MG63 (cell line): ENCODE measurements at regions not wholly inside any gene's neighbourhood (a gene's known extent, or its start where the extent isn't known, plus 50 kb on each side); places are given as distances from the start of the nearest gene placed in this dataset.
A peak's percentile ranks its signal among the peaks of the same experiment; 100 is the strongest.

Source experiments
- DNase-seq: peaks from one replicate; pipeline ENCODE4 v3.0.0-alpha.2; 2020
- H3K27me3 ChIP-seq: fragments of 250-450 bp; sonication (Bioruptor Pico); 2 replicates; pipeline ENCODE4 v1.5.1; 2020; ENCODE audit warnings: mild to moderate bottlenecking, moderate library complexity
- H3K36me3 ChIP-seq: fragments of 250-450 bp; sonication (Bioruptor Pico); 2 replicates; pipeline ENCODE4 v1.5.1; 2020; ENCODE audit warnings: mild to moderate bottlenecking, moderate library complexity
- H3K4me3 ChIP-seq: fragments of 250-450 bp; sonication (Bioruptor Pico); 2 replicates; pipeline ENCODE4 v1.5.1; 2020; ENCODE audit warnings: mild to moderate bottlenecking, moderate library complexity
- H3K9me3 ChIP-seq: fragments of 250-450 bp; sonication (Bioruptor Pico); 2 replicates; pipeline ENCODE4 v1.5.1; 2020; ENCODE audit warnings: mild to moderate bottlenecking, moderate library complexity

- DNase-seq, result no peak
- H3K4me3 ChIP-seq, result no peak overlapping the region
- H3K27me3 ChIP-seq, result no peaks in the 10 kb centered on the region
- H3K9me3 ChIP-seq, result no peaks in the 10 kb centered on the region
- no peaks in the 10 kb centered on the region for H3K36me3 ChIP-seq
Observed at GRCh38 chr9:81387360-81388106, 301.8 kb downstream of the TLE1 start.

GRCh38 chr9:81384911-81385310 is 304.4 kb downstream of the TLE1 start:
- Histone ChIP-seq H3K27me3 (no peaks in the 10 kb centered on the region), H3K4me3 (no peak overlapping the region), H3K9me3 (no peaks in the 10 kb centered on the region), H3K36me3 (no peaks in the 10 kb centered on the region)
- DNase-seq, result no peak

- Histone ChIP-seq H3K36me3 (no peaks in the 10 kb centered on the region), H3K27me3 (no peaks in the 10 kb centered on the region), H3K4me3 (no peak overlapping the region), H3K9me3 (no peaks in the 10 kb centered on the region)
- no peak for DNase-seq
Observed at GRCh38 chr9:81382281-81382680, 307.1 kb downstream of the TLE1 start.

- Histone ChIP-seq H3K4me3 (no peak overlapping the region), H3K36me3 (no peaks in the 10 kb centered on the region), H3K9me3 (no peaks in the 10 kb centered on the region), H3K27me3 (no peaks in the 10 kb centered on the region)
- DNase-seq, result no peak
Observed at GRCh38 chr9:81381694-81382093, 307.7 kb downstream of the TLE1 start.

GRCh38 chr9:81380504-81381359 is 308.6 kb downstream of the TLE1 start:
- Histone ChIP-seq H3K27me3 (no peaks in the 10 kb centered on the region), H3K4me3 (no peak overlapping the region), H3K9me3 (no peaks in the 10 kb centered on the region), H3K36me3 (no peaks in the 10 kb centered on the region)
- no peak for DNase-seq

GRCh38 chr9:81379655-81380054 is 309.7 kb downstream of the TLE1 start:
- no peak for DNase-seq
- Histone ChIP-seq H3K27me3 (no peaks in the 10 kb centered on the region), H3K9me3 (no peaks in the 10 kb centered on the region)

GRCh38 chr9:81377921-81378320 is 311.4 kb downstream of the TLE1 start:
- H3K36me3 ChIP-seq, result no peaks in the 10 kb centered on the region
- H3K9me3 ChIP-seq, result no peaks in the 10 kb centered on the region
- DNase-seq, result no peak
- no peaks in the 10 kb centered on the region for H3K27me3 ChIP-seq
- no peak overlapping the region for H3K4me3 ChIP-seq

More at GRCh38 chr9:81379655-81380054, 309.7 kb downstream of the TLE1 start:
- no peak overlapping the region for H3K4me3 ChIP-seq
- H3K36me3 ChIP-seq, result no peaks in the 10 kb centered on the region

- no peaks in the 10 kb centered on the region for H3K9me3 ChIP-seq
- no peaks in the 10 kb centered on the region for H3K36me3 ChIP-seq
- DNase-seq, result no peak
- H3K27me3 ChIP-seq, result no peaks in the 10 kb centered on the region
- no peak overlapping the region for H3K4me3 ChIP-seq
Observed at GRCh38 chr9:81377320-81377719, 312.0 kb downstream of the TLE1 start.

- H3K4me3 ChIP-seq, result no peak overlapping the region
- H3K27me3 ChIP-seq, result no peaks in the 10 kb centered on the region
- no peaks in the 10 kb centered on the region for H3K36me3 ChIP-seq
- no peaks in the 10 kb centered on the region for H3K9me3 ChIP-seq
- DNase-seq, result no peak
Observed at GRCh38 chr9:81375187-81376100, 313.9 kb downstream of the TLE1 start.

GRCh38 chr9:81374459-81375186 is 314.7 kb downstream of the TLE1 start:
- no peaks in the 10 kb centered on the region for H3K36me3 ChIP-seq
- no peak for DNase-seq

GRCh38 chr9:81373294-81373693 is 316.1 kb downstream of the TLE1 start:
- no peaks in the 10 kb centered on the region for H3K36me3 ChIP-seq
- no peak for DNase-seq

More at GRCh38 chr9:81374459-81375186, 314.7 kb downstream of the TLE1 start:
- Histone ChIP-seq H3K27me3 (no peaks in the 10 kb centered on the region), H3K4me3 (no peak overlapping the region), H3K9me3 (no peaks in the 10 kb centered on the region)

GRCh38 chr9:81372628-81373191 is 316.6 kb downstream of the TLE1 start:
- Histone ChIP-seq H3K36me3 (no peaks in the 10 kb centered on the region), H3K4me3 (no peak overlapping the region), H3K9me3 (no peaks in the 10 kb centered on the region), H3K27me3 (no peaks in the 10 kb centered on the region)
- peak; percentile 72 for DNase-seq

More at GRCh38 chr9:81373294-81373693, 316.1 kb downstream of the TLE1 start:
- H3K9me3 ChIP-seq, result no peaks in the 10 kb centered on the region
- no peaks in the 10 kb centered on the region for H3K27me3 ChIP-seq
- H3K4me3 ChIP-seq, result no peak overlapping the region

GRCh38 chr9:81371824-81372223 is 317.5 kb downstream of the TLE1 start:
- DNase-seq, result no peak
- no peaks in the 10 kb centered on the region for H3K27me3 ChIP-seq
- no peaks in the 10 kb centered on the region for H3K9me3 ChIP-seq
- H3K36me3 ChIP-seq, result no peaks in the 10 kb centered on the region
- H3K4me3 ChIP-seq, result no peak overlapping the region

- Histone ChIP-seq H3K9me3 (no peaks in the 10 kb centered on the region), H3K36me3 (no peaks in the 10 kb centered on the region), H3K27me3 (no peaks in the 10 kb centered on the region), H3K4me3 (no peak overlapping the region)
- no peak for DNase-seq
Observed at GRCh38 chr9:81370650-81371049, 318.7 kb downstream of the TLE1 start.

- H3K9me3 ChIP-seq, result no peaks in the 10 kb centered on the region
- no peaks in the 10 kb centered on the region for H3K27me3 ChIP-seq
- no peak for DNase-seq
- no peaks in the 10 kb centered on the region for H3K36me3 ChIP-seq
- H3K4me3 ChIP-seq, result no peak overlapping the region
Observed at GRCh38 chr9:81370096-81370495, 319.3 kb downstream of the TLE1 start.

- no peaks in the 10 kb centered on the region for H3K27me3 ChIP-seq
- no peak for DNase-seq
- no peak overlapping the region for H3K4me3 ChIP-seq
- H3K36me3 ChIP-seq, result no peaks in the 10 kb centered on the region
- no peaks in the 10 kb centered on the region for H3K9me3 ChIP-seq
Observed at GRCh38 chr9:81369121-81369520, 320.2 kb downstream of the TLE1 start.
